ENCODE measurements at regions not wholly inside any gene's neighbourhood (a gene's known extent, or its start where the extent isn't known, plus 50 kb on each side); places are given as distances from the start of the nearest gene placed in this dataset.

DNA sequence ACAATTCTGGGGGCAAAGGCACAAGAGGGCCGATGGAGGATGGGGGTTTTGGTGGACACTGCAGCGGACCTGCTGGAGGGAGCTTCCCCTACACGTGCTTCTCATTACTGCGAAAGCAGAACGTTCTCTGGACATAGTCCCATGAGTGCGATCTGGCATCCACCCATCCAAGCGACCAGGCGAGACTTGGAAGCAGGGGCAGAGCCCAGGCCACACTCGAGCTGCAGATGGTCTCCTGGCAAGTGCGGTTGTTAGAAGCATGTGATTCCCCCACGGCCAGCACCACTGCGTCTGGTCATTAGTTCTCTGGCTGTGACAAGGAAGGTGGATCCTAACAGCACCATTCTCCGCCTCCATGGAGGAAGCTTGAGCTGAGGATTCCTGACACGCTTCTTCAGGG, 118.4 kb upstream of the TCERG1L start:
- TF ChIP-seq, protein P1, sequence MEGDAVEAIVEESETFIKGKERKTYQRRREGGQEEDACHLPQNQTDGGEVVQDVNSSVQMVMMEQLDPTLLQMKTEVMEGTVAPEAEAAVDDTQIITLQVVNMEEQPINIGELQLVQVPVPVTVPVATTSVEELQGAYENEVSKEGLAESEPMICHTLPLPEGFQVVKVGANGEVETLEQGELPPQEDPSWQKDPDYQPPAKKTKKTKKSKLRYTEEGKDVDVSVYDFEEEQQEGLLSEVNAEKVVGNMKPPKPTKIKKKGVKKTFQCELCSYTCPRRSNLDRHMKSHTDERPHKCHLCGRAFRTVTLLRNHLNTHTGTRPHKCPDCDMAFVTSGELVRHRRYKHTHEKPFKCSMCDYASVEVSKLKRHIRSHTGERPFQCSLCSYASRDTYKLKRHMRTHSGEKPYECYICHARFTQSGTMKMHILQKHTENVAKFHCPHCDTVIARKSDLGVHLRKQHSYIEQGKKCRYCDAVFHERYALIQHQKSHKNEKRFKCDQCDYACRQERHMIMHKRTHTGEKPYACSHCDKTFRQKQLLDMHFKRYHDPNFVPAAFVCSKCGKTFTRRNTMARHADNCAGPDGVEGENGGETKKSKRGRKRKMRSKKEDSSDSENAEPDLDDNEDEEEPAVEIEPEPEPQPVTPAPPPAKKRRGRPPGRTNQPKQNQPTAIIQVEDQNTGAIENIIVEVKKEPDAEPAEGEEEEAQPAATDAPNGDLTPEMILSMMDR (IDR thresholded peaks at IDR 0.05; ENCODE audit: insufficient read depth, low read depth, low read length): no peak
- ChIA-PET POLR2A (no interaction called here), CTCF (no interaction called here)
- Histone ChIP-seq H3K36me3 (ENCODE audit: control insufficient read depth, insufficient read depth, low read length) (no peaks in the 10 kb centered on the region), H3K27me3 (ENCODE audit: control insufficient read depth, insufficient read depth, low read length) (no peaks in the 10 kb centered on the region), H3K4me3 (ENCODE audit: low read depth, low read length) (no peak overlapping the region)
- no peak for DNase-seq (ENCODE audit: low read depth)

DNA sequence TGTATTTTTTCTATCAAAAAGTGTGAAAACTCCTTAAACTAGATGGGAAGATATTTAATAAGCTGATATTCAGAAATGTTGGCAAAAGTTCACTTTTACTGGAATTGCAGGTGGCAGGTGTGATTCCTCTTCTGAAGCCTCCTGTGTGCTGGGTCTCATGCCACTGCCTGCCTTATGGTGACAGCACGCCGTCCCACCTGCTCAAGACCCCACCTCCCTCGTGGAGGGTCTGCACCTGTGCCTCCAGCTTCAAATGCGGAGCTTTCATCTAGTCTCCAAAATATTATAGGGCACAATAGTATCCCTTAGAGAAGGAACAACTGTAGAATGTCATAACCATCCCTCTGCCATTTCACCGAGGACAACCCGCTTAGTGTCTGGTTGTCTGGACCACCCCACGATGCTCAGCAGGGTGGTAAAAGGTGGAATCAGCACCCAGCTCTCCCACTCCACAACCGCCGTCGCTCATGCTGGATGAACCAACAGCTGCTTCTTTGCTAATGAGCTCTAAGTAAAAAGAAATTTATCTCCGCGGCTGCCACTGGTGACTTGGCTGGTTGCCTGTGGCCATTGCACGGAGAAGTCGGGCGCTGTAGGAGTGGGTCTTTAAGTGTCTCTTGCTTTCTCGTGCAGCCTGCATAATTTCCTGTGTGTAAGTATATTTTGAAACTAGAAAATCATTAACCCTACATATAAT, 119.3 kb upstream of the TCERG1L start:
- TF ChIP-seq, protein P1 (IDR thresholded peaks at IDR 0.05; ENCODE audit: insufficient read depth, low read depth, low read length): no peak
- CTCF ChIA-PET: no interaction called here
- Histone ChIP-seq H3K36me3 (ENCODE audit: control insufficient read depth, insufficient read depth, low read length) (no peaks in the 10 kb centered on the region), H3K4me3 (ENCODE audit: low read depth, low read length) (no peak overlapping the region), H3K27me3 (ENCODE audit: control insufficient read depth, insufficient read depth, low read length) (no peaks in the 10 kb centered on the region)
- no peak for DNase-seq (ENCODE audit: low read depth)
- POLR2A ChIA-PET: no interaction called here

DNA sequence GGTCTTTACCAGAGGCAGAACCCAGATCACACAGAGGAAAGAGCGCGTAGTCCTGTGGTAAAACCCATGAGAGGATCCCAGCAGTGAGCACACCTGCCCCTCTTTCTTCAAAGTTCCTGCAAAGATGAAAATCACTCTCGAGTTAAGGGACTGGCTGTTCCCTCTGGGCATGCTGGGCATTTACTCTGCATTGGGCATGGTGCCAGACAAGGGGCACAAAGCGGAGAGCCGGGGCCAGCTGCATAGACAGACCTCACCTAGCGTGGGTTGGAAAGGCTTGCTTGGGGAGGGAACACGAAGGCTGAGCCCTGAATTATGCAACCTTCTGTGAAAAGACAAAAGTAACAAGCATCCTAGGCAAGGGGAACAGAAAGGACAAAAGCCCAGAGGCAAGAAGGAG, 120.0 kb upstream of the TCERG1L start:
- CTCF ChIA-PET: no interaction called here
- Histone ChIP-seq H3K36me3 (ENCODE audit: control insufficient read depth, insufficient read depth, low read length) (no peaks in the 10 kb centered on the region), H3K4me3 (ENCODE audit: low read depth, low read length) (no peak overlapping the region), H3K27me3 (ENCODE audit: control insufficient read depth, insufficient read depth, low read length) (no peaks in the 10 kb centered on the region)
- POLR2A ChIA-PET: no interaction called here
- TF ChIP-seq, protein P1 (IDR thresholded peaks at IDR 0.05; ENCODE audit: insufficient read depth, low read depth, low read length): no peak
- no peak for DNase-seq (ENCODE audit: low read depth)

DNA sequence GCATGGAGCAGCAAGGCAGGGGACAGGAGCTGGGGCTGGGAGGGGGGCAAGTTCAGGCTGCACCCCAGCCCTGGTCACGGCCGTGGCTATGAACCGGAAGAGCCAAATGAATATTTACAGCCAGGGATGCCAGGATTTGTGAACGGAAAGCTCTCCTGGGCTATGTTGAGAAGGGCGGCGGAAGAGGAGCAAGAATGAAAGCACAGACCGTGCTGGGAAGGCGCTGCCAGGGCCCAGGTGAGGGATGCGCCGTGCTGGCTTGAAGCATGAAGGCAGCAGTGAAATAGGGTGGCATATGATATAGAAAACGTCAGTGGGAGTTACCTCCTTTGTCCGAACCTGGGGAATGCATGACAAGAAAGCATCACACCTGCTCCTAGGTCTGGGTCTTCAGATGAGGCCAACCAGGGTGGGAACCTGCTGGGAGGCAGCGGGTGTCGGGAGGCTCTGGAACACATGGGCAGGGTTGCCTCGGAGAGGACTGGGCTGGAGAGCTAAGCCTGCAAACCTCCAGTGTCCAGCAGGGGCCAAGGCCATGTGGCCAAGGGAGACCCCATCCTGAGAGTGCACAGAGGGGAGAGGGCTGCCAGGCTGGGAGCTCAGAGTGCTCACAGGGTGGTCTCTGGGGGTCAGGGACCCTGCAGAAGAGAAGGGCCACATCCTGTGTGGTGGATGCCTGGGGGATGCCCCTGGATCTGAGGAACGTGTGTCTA, 120.6 kb upstream of the TCERG1L start:
- TF ChIP-seq, protein P1 (IDR thresholded peaks at IDR 0.05; ENCODE audit: insufficient read depth, low read depth, low read length): no peak
- ChIA-PET CTCF (no interaction called here), POLR2A (no interaction called here)
- no peaks in the 10 kb centered on the region for H3K27me3 ChIP-seq (ENCODE audit: control insufficient read depth, insufficient read depth, low read length)
- no peak overlapping the region for H3K4me3 ChIP-seq (ENCODE audit: low read depth, low read length)
- no peaks in the 10 kb centered on the region for H3K36me3 ChIP-seq (ENCODE audit: control insufficient read depth, insufficient read depth, low read length)
- DNase-seq (ENCODE audit: low read depth): no peak

DNA sequence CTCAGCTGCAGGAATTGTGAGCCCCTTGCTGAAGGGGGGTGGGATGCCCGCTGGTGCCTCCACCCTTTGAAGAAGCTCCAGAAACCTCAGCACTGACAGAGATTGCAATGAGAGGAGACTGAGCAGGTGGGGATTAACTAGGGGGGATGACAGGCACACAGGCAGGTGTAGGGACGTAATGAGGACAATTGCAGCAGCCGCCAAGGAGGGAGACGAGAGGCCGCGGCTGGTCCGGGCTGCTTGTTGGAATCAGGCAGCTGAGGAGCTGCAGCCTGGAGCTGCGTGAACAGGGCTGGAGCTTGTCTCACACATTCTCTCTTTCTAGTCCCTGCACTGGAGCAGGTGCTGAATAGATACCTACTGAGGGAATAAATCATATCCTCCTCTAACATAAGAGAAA, 122.0 kb upstream of the TCERG1L start:
- TF ChIP-seq, protein P1 (IDR thresholded peaks at IDR 0.05; ENCODE audit: insufficient read depth, low read depth, low read length): no peak
- no peaks in the 10 kb centered on the region for H3K36me3 ChIP-seq (ENCODE audit: control insufficient read depth, insufficient read depth, low read length)
- H3K27me3 ChIP-seq (ENCODE audit: control insufficient read depth, insufficient read depth, low read length): no peaks in the 10 kb centered on the region
- DNase-seq (ENCODE audit: low read depth): no peak
- ChIA-PET POLR2A (no interaction called here), CTCF (no interaction called here)
- no peak overlapping the region for H3K4me3 ChIP-seq (ENCODE audit: low read depth, low read length)
